ENCODE measurements at regions not wholly inside any gene's neighbourhood (a gene's known extent, or its start where the extent isn't known, plus 50 kb on each side); places are given as distances from the start of the nearest gene placed in this dataset.

GRCh38 chr1:234909851-234910250 lies 218.8 kb downstream of the TOMM20 start:
- Histone ChIP-seq H3K4me1 (ENCODE audit: control insufficient read depth, insufficient read depth, low read length) (no peaks in the 10 kb centered on the region), H3K9me3 (ENCODE audit: control insufficient read depth, insufficient read depth, low read depth, low read length) (no peaks in the 10 kb centered on the region), H3K4me3 (ENCODE audit: low read depth, low read length) (no peak overlapping the region), H3K27ac (ENCODE audit: extremely low read depth, low read depth, low read length) (no peak overlapping the region), H3K36me3 (ENCODE audit: control insufficient read depth in 2 of 2, insufficient read depth in 1 of 2, low read length in 2 of 2) (no peaks in the 10 kb centered on the region)
- no peak for TF ChIP-seq ZBTB49 (tag by site-specific recombination; IDR thresholded peaks at IDR 0.05; ENCODE audit: low read depth)
- no peak for TF ChIP-seq ZNF701 (tag by site-specific recombination; IDR thresholded peaks at IDR 0.05)
- TF ChIP-seq ZNF624 (tag by site-specific recombination; IDR thresholded peaks at IDR 0.05), result no peak
- TF ChIP-seq CTCF (tag by site-specific recombination; IDR thresholded peaks at IDR 0.05), result no peak
- TF ChIP-seq KLF9 (tag by site-specific recombination; IDR thresholded peaks at IDR 0.05; ENCODE audit: low read depth), result no peak
- no peak for TF ChIP-seq ZNF518A (tag by site-specific recombination; conservative IDR thresholded peaks at IDR 0.05; ENCODE audit: low read depth)
- TF ChIP-seq OVOL3 (tag by site-specific recombination; IDR thresholded peaks at IDR 0.05), result no peak
- no peak for TF ChIP-seq ZNF473 (tag by site-specific recombination; IDR thresholded peaks at IDR 0.05)
- TF ChIP-seq ZIC2 (tag by site-specific recombination; IDR thresholded peaks at IDR 0.05), result no peak
- no peak for TF ChIP-seq ZNF621 (tag by site-specific recombination; IDR thresholded peaks at IDR 0.05)
- no peak for TF ChIP-seq BCL11A (tag by site-specific recombination; IDR thresholded peaks at IDR 0.05; ENCODE audit: low read depth)
- TF ChIP-seq ZSCAN5A (tag by site-specific recombination; IDR thresholded peaks at IDR 0.05), result no peak
- TF ChIP-seq ZNF394 (tag by site-specific recombination; IDR thresholded peaks at IDR 0.05; ENCODE audit: borderline replicate concordance), result no peak
- no peak for TF ChIP-seq ZNF558 (tag by site-specific recombination; IDR thresholded peaks at IDR 0.05)
- TF ChIP-seq ZNF488 (tag by site-specific recombination; IDR thresholded peaks at IDR 0.05), result no peak
- no peak for TF ChIP-seq ZNF600 (tag by site-specific recombination; IDR thresholded peaks at IDR 0.05)
- TF ChIP-seq ZNF626 (tag by site-specific recombination; IDR thresholded peaks at IDR 0.05), result no peak
- TF ChIP-seq ZNF704 (tag by site-specific recombination; IDR thresholded peaks at IDR 0.05), result no peak
- CTCF ChIA-PET, result interaction anchor here (0.6 to 1.2 kb wide), 3 partner anchors 16 to 1539 kb away, joined by 3 to 5 read pairs (median 3); no protein-coding TSS in a partner anchor
- POLR2A ChIA-PET, result interaction anchor here (0.6 kb wide), 1 partner anchor 20 kb away, joined by 3 read pairs; no protein-coding TSS in a partner anchor

All from HEK293 (cell line).